ENCODE measurements at regions not wholly inside any gene's neighbourhood (a gene's known extent, or its start where the extent isn't known, plus 50 kb on each side); places are given as distances from the start of the nearest gene placed in this dataset.
"Not testable (repeated sequence)": the region's sequence is repeated elsewhere in the genome, so short reads cannot be mapped to it uniquely, and the experiment has no call there.

GRCh38 chr1:146386851-146387749, 158.3 kb upstream of the NOTCH2NLA start:
- TF ChIP-seq POLR2A (IDR thresholded peaks at IDR 0.05) = peak; percentile 34 to 85
- TF ChIP-seq, protein P1, sequence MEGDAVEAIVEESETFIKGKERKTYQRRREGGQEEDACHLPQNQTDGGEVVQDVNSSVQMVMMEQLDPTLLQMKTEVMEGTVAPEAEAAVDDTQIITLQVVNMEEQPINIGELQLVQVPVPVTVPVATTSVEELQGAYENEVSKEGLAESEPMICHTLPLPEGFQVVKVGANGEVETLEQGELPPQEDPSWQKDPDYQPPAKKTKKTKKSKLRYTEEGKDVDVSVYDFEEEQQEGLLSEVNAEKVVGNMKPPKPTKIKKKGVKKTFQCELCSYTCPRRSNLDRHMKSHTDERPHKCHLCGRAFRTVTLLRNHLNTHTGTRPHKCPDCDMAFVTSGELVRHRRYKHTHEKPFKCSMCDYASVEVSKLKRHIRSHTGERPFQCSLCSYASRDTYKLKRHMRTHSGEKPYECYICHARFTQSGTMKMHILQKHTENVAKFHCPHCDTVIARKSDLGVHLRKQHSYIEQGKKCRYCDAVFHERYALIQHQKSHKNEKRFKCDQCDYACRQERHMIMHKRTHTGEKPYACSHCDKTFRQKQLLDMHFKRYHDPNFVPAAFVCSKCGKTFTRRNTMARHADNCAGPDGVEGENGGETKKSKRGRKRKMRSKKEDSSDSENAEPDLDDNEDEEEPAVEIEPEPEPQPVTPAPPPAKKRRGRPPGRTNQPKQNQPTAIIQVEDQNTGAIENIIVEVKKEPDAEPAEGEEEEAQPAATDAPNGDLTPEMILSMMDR (IDR thresholded peaks at IDR 0.05) = not testable (repeated sequence)
